ENCODE measurements at regions not wholly inside any gene's neighbourhood (a gene's known extent, or its start where the extent isn't known, plus 50 kb on each side); places are given as distances from the start of the nearest gene placed in this dataset.

DNA sequence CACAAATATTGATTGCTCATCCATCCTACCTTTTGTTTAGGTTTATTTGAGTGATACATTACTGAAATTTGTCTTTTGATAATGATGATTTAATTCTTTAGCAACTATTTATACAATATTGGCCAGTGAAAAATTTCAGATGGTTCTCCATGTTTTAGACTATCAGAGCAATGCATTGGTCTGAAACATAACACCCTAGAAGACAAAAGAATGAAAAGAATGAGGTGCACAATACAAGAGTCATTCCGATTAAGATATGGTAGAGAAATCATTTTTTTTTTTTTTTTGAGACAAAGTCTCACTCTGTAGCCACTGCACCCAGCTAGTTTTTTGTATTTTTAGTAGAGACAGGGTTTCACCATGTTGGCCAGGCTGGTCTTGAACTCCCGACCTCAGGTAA, 197.4 kb upstream of the FAM98A start:
- TF ChIP-seq, protein P1, sequence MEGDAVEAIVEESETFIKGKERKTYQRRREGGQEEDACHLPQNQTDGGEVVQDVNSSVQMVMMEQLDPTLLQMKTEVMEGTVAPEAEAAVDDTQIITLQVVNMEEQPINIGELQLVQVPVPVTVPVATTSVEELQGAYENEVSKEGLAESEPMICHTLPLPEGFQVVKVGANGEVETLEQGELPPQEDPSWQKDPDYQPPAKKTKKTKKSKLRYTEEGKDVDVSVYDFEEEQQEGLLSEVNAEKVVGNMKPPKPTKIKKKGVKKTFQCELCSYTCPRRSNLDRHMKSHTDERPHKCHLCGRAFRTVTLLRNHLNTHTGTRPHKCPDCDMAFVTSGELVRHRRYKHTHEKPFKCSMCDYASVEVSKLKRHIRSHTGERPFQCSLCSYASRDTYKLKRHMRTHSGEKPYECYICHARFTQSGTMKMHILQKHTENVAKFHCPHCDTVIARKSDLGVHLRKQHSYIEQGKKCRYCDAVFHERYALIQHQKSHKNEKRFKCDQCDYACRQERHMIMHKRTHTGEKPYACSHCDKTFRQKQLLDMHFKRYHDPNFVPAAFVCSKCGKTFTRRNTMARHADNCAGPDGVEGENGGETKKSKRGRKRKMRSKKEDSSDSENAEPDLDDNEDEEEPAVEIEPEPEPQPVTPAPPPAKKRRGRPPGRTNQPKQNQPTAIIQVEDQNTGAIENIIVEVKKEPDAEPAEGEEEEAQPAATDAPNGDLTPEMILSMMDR (IDR thresholded peaks at IDR 0.05): no peak
- no peak for TF ChIP-seq POLR2A (IDR thresholded peaks at IDR 0.05)

Data from uterus (tissue), 2 donors.